IMR-90 (cell line): ENCODE measurements at regions not wholly inside any gene's neighbourhood (a gene's known extent, or its start where the extent isn't known, plus 50 kb on each side); places are given as distances from the start of the nearest gene placed in this dataset.
"Not testable (repeated sequence)": the region's sequence is repeated elsewhere in the genome, so short reads cannot be mapped to it uniquely, and the experiment has no call there.

Experiments used
- ATAC-seq: fragments of 200-7000 bp; cut with Tn5 transposase; 2 replicates; pipeline ENCODE4 v1.9.1; 2020; ENCODE audit warnings: low read depth, mild to moderate bottlenecking, moderate library complexity
- BruUV-seq: library from RNA; stranded (reverse); fragments of 400-500 nt; replicated peaks from 2 replicates; lab custom pipeline; 2021; lab: Mats Ljungman, UMichigan
- CTCF ChIA-PET: fragments of 300-600 bp; formaldehyde crosslinking; extraction: SDS; loops from one replicate; lab custom pipeline; 2021; ENCODE audit warnings: antibody characterized with exemption; lab: Yijun Ruan, JAX
- POLR2A ChIA-PET: fragments of 300-600 bp; sonication (Branson Sonifier 250); formaldehyde crosslinking; loops from one replicate; lab custom pipeline; 2022; ENCODE audit warnings: antibody characterized with exemption; ENCODE audit not compliant: unreplicated experiment; lab: Charles Lee
- DNase-seq: peaks from one replicate; pipeline ENCODE4 v3.0.0; 2013
- H2AFZ ChIP-seq: replicated peaks from 2 replicates; pipeline ENCODE3; 2013; ENCODE audit warnings: low read length, mild to moderate bottlenecking; ENCODE audit not compliant: poor library complexity
- H2AK5ac ChIP-seq: 2 replicates; pipeline ENCODE4 v1.6.1; 2013; ENCODE audit warnings: low read depth, low read length, inconsistent platforms
- H2AK9ac ChIP-seq: replicated peaks from 2 replicates; pipeline ENCODE3; 2013; ENCODE audit warnings: mild to moderate bottlenecking, low read depth, low read length, moderate library complexity; ENCODE audit not compliant: poor library complexity
- H2BK120ac ChIP-seq: 2 replicates; pipeline ENCODE4 v1.6.1; 2013; ENCODE audit warnings: low read depth, low read length, inconsistent platforms
- H2BK15ac ChIP-seq: 3 replicates; pipeline ENCODE4 v1.6.1; 2013; ENCODE audit warnings: low read depth, low read length, inconsistent platforms
- H2BK20ac ChIP-seq: 2 replicates; pipeline ENCODE4 v1.6.1; 2013; ENCODE audit warnings: low read depth, mild to moderate bottlenecking, inconsistent platforms, low read length, moderate library complexity
- H2BK5ac ChIP-seq: 2 replicates; pipeline ENCODE4 v1.6.1; 2013; ENCODE audit warnings: mild to moderate bottlenecking, low read depth, low read length, inconsistent platforms; ENCODE audit not compliant: poor library complexity, severe bottlenecking
- H3K14ac ChIP-seq: replicated peaks from 2 replicates; pipeline ENCODE4 v1.6.1; 2013; ENCODE audit warnings: low read depth, low read length, inconsistent platforms
- H3K18ac ChIP-seq: 2 replicates; pipeline ENCODE4 v1.6.1; 2013; ENCODE audit warnings: low read depth, low read length, control low read depth
- H3K23ac ChIP-seq: 2 replicates; pipeline ENCODE4 v1.6.1; 2013; ENCODE audit warnings: low read depth, low read length, inconsistent platforms
- H3K27ac ChIP-seq: 2 replicates; pipeline ENCODE4 v1.5.1; 2013; ENCODE audit warnings: mild to moderate bottlenecking, control low read depth, low read length; ENCODE audit not compliant: insufficient read depth
- H3K27me3 ChIP-seq: 2 replicates; pipeline ENCODE4 v1.6.1; 2013; ENCODE audit warnings: low read length; ENCODE audit not compliant: control insufficient read depth, insufficient read depth
- H3K36me3 ChIP-seq: 2 replicates; pipeline ENCODE4 v1.6.1; 2013; ENCODE audit warnings: low read length, mixed read lengths; ENCODE audit not compliant: control insufficient read depth, insufficient read depth
- H3K4ac ChIP-seq: 2 replicates; pipeline ENCODE4 v1.6.1; 2013; ENCODE audit warnings: low read depth, low read length, inconsistent platforms
- H3K4me1 ChIP-seq: 2 replicates; pipeline ENCODE4 v1.6.1; 2013; ENCODE audit warnings: low read length, mixed read lengths; ENCODE audit not compliant: control insufficient read depth, insufficient read depth
- H3K4me2 ChIP-seq: 2 replicates; pipeline ENCODE4 v1.6.1; 2013; ENCODE audit warnings: low read depth, mild to moderate bottlenecking, control low read depth, low read length, moderate library complexity
- H3K4me3 ChIP-seq: 2 replicates; pipeline ENCODE4 v1.5.1; 2013; ENCODE audit warnings: low read depth, mild to moderate bottlenecking, control low read depth, low read length, moderate library complexity; ENCODE audit not compliant: insufficient read depth
- H3K56ac ChIP-seq: 2 replicates; pipeline ENCODE4 v1.6.1; 2013; ENCODE audit warnings: low read length, inconsistent platforms; ENCODE audit not compliant: insufficient read depth; ENCODE audit errors: extremely low read depth
- H3K79me1 ChIP-seq, 2 experiments: 2 replicates each; pipeline ENCODE4 v1.6.1; 2013; ENCODE audit warnings: low read length in 2 of 2, inconsistent platforms in 1 of 2, low read depth in 1 of 2
- H3K9ac ChIP-seq: 2 replicates; pipeline ENCODE4 v1.6.1; 2013; ENCODE audit warnings: low read depth, low read length, control low read depth
- H3K9me1 ChIP-seq: 2 replicates; pipeline ENCODE4 v1.6.1; 2013; ENCODE audit warnings: low read length, inconsistent platforms; ENCODE audit not compliant: insufficient read depth
- H3K9me3 ChIP-seq: 2 replicates; pipeline ENCODE4 v1.6.1; 2013; ENCODE audit warnings: low read length; ENCODE audit not compliant: control insufficient read depth, insufficient read depth
- H4K20me1 ChIP-seq: 2 replicates; pipeline ENCODE4 v1.6.1; 2013; ENCODE audit warnings: low read length, inconsistent platforms; ENCODE audit not compliant: insufficient read depth
- H4K5ac ChIP-seq: 2 replicates; pipeline ENCODE4 v1.6.1; 2013; ENCODE audit warnings: mild to moderate bottlenecking, low read depth, low read length, control low read depth
- H4K8ac ChIP-seq, 2 experiments: 2 replicates each; pipeline ENCODE4 v1.6.1; 2013; ENCODE audit warnings: low read depth in 2 of 2, low read length in 2 of 2, control low read depth in 1 of 2, inconsistent platforms in 1 of 2
- H4K91ac ChIP-seq: 2 replicates; pipeline ENCODE4 v1.6.1; 2013; ENCODE audit warnings: low read depth, low read length, inconsistent platforms; ENCODE audit not compliant: insufficient read depth
- CTCF ChIP-seq: conservative IDR thresholded peaks from 2 replicates; pipeline ENCODE4 v1.5.1; 2012; ENCODE audit warnings: mild to moderate bottlenecking, low read depth, low read length, improper control_type of control experiment
- POLR2A ChIP-seq: IDR thresholded peaks from 2 replicates; pipeline ENCODE4 v1.6.1; 2012; ENCODE audit warnings: mild to moderate bottlenecking, low read depth, low read length
- RAD21 ChIP-seq: IDR thresholded peaks from 2 replicates; pipeline ENCODE4 v1.6.1; 2012; ENCODE audit warnings: low read length, improper control_type of control experiment
- RFX5 ChIP-seq: IDR thresholded peaks from 2 replicates; pipeline ENCODE4 v1.8.0; 2012; ENCODE audit warnings: low read depth, mild to moderate bottlenecking, low read length, moderate library complexity
- SMC3 ChIP-seq: fragments of 150-350 bp; IDR thresholded peaks from 2 replicates; pipeline ENCODE4 v1.6.1; 2016; ENCODE audit warnings: low read depth, mild to moderate bottlenecking, antibody characterized with exemption, low read length, moderate library complexity
- WGBS, 2 experiments: methylation state at CpG; one replicate each; pipeline versions ENCODE4 v1.1.5 to v1.1.7; 2013; ENCODE audit warnings: missing lambda C conversion rate in 2 of 2; ENCODE audit not compliant: insufficient read length in 1 of 2; ENCODE audit errors: extremely low coverage in 2 of 2; 5-methylcytosine and 5-hydroxymethylcytosine counted together
- dilution Hi-C: fragments of 300-500 bp; cut with HindIII; formaldehyde crosslinking; loops from one replicate; pipeline ENCODE4 v1.14.3; 2018; ENCODE audit warnings: low sequenced_read_pairs; ENCODE audit not compliant: unreplicated experiment
- in situ Hi-C: fragments of 300-500 bp; cut with MboI; formaldehyde crosslinking; loops from 3 replicates; pipeline ENCODE4 v1.14.3; 2019; ENCODE audit warnings: low sequenced_read_pairs, inconsistent platforms, mixed read lengths
- intact Hi-C: fragments of 100-400 bp; cut with micrococcal nuclease; formaldehyde crosslinking; loops from 2 replicates; pipeline ENCODE4 v1.10.0; 2022

DNA sequence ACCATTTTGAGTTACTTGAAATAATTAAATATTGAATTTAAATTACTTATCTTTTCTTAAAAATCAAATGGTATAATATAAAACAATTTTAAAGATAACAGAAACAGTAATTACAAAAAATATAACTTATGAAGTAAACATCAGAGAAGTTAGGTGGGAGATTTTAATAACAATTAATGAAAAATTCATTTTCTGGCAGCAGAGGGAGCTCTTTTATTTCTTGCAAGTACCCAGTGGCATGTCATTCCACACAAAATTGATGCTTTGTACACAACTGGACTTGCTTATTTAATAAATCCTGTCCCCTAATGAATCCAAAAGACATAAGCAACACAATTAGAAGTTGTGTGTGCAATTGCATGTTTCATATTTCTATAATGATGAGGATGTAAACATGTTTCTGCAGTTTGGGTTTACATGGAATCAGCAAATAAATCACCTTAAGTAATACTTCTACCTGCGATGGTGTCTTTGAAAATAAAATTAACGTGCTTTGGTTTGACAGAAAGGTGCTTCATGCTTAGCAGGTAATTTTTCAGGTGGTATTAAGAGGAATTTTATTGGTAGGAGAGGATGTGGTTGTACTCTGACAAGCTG lies 861.3 kb downstream of the ZPLD1 start:
- Histone ChIP-seq H2BK120ac (no peak overlapping the region), H3K4ac (no peak overlapping the region), H2AK5ac (no peak overlapping the region), H3K4me1 (no peaks in the 10 kb centered on the region), H4K5ac (no peak overlapping the region), H3K27me3 (no peaks in the 10 kb centered on the region), H3K56ac (no peak overlapping the region), H3K27ac (no peak overlapping the region), H3K23ac (no peak overlapping the region), H4K91ac (no peak overlapping the region), H2AFZ (no peak overlapping the region), H2AK9ac (no peak overlapping the region), H2BK15ac (no peak overlapping the region), H3K18ac (no peak overlapping the region), H3K9me3 (no peaks in the 10 kb centered on the region), H3K36me3 (no peaks in the 10 kb centered on the region), H3K9ac (no peak overlapping the region), H3K4me3 (no peak overlapping the region), H3K14ac (no peak overlapping the region), H3K4me2 (no peak overlapping the region), H2BK20ac (no peak overlapping the region), H4K20me1 (no peaks in the 10 kb centered on the region), H2BK5ac (no peak overlapping the region), H3K79me1 (no peaks in the 10 kb centered on the region), H3K9me1 (no peaks in the 10 kb centered on the region), H4K8ac (no peak overlapping the region)
- dilution Hi-C loops (no loop called here), intact Hi-C loops (no loop called here), in situ Hi-C loops (no loop called here)
- CTCF ChIA-PET, result no interaction called here
- POLR2A ChIA-PET, result no interaction called here
- ATAC-seq (no peak), DNase-seq (peak; percentile 33)
- no TSS peak for BruUV-seq
- no peak for TF ChIP-seq POLR2A
- TF ChIP-seq SMC3, result peak; percentile 34; the same call in 1 of the 2 replicates
- peak; percentile 39 for TF ChIP-seq CTCF
- TF ChIP-seq RAD21, result peak; percentile 47
- TF ChIP-seq RFX5, result no peak
- WGBS, 2 experiments, result no CpG with 5 or more reads among the region's 2 CpGs

DNA sequence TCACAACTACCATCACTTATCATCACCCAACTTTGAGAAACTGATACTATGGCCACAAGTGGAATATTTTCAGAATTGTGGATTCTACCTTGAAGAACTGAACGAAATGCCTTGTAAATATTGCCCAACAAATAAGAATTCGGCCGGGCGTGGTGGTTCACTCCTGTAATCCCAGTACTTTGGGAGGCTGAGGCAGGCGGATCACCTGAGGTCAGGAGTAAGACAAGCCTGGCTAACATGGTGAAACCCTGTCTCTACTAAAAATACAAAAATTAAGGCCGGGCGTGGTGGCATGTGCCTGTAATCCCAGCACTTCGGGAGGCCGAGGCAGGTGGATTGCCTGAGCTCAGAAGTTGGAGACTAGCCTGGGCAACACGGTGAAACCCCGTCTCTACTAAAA lies 862.7 kb downstream of the ZPLD1 start:
- H2BK5ac ChIP-seq, DNase-seq, H2AK9ac ChIP-seq, H3K4ac ChIP-seq, H3K9ac ChIP-seq, H3K56ac ChIP-seq, H4K5ac ChIP-seq, H3K36me3 ChIP-seq, H3K23ac ChIP-seq, dilution Hi-C loops, H3K4me1 ChIP-seq, intact Hi-C loops, ATAC-seq, H3K27me3 ChIP-seq, POLR2A ChIA-PET, in situ Hi-C loops, H3K4me3 ChIP-seq, H4K20me1 ChIP-seq, H2AK5ac ChIP-seq, H3K79me1 ChIP-seq, H4K8ac ChIP-seq, H3K18ac ChIP-seq, H3K9me3 ChIP-seq, H3K27ac ChIP-seq, H2BK20ac ChIP-seq, H2BK120ac ChIP-seq, H3K14ac ChIP-seq, H3K9me1 ChIP-seq, H4K91ac ChIP-seq, H3K4me2 ChIP-seq, BruUV-seq, H2BK15ac ChIP-seq, H2AFZ ChIP-seq: not testable (repeated sequence)
- 95% methylated on average over 7 of the region's 11 CpGs; no CpG with 5 or more reads in 1 of the 2 experiments for WGBS, 2 experiments
- CTCF ChIA-PET, result interaction anchor here (0.7 to 0.8 kb wide), 2 partner anchors 27 to 233 kb away, joined by 3 to 4 read pairs; no protein-coding TSS in a partner anchor
